H1 (cell line): ENCODE measurements at regions not wholly inside any gene's neighbourhood (a gene's known extent, or its start where the extent isn't known, plus 50 kb on each side); places are given as distances from the start of the nearest gene placed in this dataset.
A peak's percentile ranks its signal among the peaks of the same experiment; 100 is the strongest.

Experiments
- CTCF ChIA-PET: fragments of 300-600 bp; sonication (Branson Sonifier 250); formaldehyde crosslinking; loops from one replicate; lab custom pipeline; 2021; ENCODE audit not compliant: partially characterized antibody; lab: Charles Lee
- POLR2A ChIA-PET: fragments of 300-600 bp; sonication (Branson Sonifier 250); formaldehyde crosslinking; loops from one replicate; lab custom pipeline; 2021; ENCODE audit warnings: inconsistent platforms; ENCODE audit not compliant: partially characterized antibody; lab: Charles Lee
- DNase-seq, 2 experiments: peaks; one replicate each; pipeline versions ENCODE4 v3.0.0 to v3.0.0-alpha.2; 2010 to 2022; ENCODE audit warnings: low spot score in 2 of 2, low read depth in 1 of 2, mixed read lengths in 1 of 2
- FAIRE-seq: peaks from 2 replicates; lab custom pipeline; 2011; peaks lifted over from hg19 to GRCh38; lab: Jason Lieb, UNC
- H2AFZ ChIP-seq: 2 replicates; pipeline ENCODE4 v1.8.1; 2012; ENCODE audit warnings: low read length, inconsistent platforms
- H2AK5ac ChIP-seq: 2 replicates; pipeline ENCODE4 v1.6.1; 2013; ENCODE audit warnings: low read depth, low read length
- H2BK120ac ChIP-seq: replicated peaks from 2 replicates; pipeline ENCODE3; 2013; ENCODE audit warnings: low read depth, low read length, inconsistent platforms
- H2BK12ac ChIP-seq: 2 replicates; pipeline ENCODE4 v1.6.1; 2013; ENCODE audit warnings: low read depth, low read length
- H2BK15ac ChIP-seq: 2 replicates; pipeline ENCODE4 v1.6.1; 2013; ENCODE audit warnings: low read length
- H2BK20ac ChIP-seq: 2 replicates; pipeline ENCODE4 v1.6.1; 2013; ENCODE audit warnings: low read length
- H2BK5ac ChIP-seq: 2 replicates; pipeline ENCODE4 v1.6.1; 2013; ENCODE audit warnings: low read depth, low read length
- H3K14ac ChIP-seq: 2 replicates; pipeline ENCODE4 v1.6.1; 2013; ENCODE audit warnings: inconsistent platforms; ENCODE audit not compliant: insufficient read length
- H3K18ac ChIP-seq: 2 replicates; pipeline ENCODE4 v1.6.1; 2013; ENCODE audit warnings: low read length; ENCODE audit errors: extremely low read depth
- H3K23ac ChIP-seq: 2 replicates; pipeline ENCODE4 v1.6.1; 2013; ENCODE audit warnings: inconsistent platforms; ENCODE audit not compliant: insufficient read length
- H3K23me2 ChIP-seq: 2 replicates; pipeline ENCODE4 v1.6.1; 2013; ENCODE audit warnings: low read depth, low read length
- H3K27ac ChIP-seq: 2 replicates; pipeline ENCODE4 v1.6.1; 2011; ENCODE audit warnings: low read depth, low read length, inconsistent platforms
- H3K27me3 ChIP-seq, 4 experiments: replicated peaks in 1 of 4; 1 replicate in 1 of 4; 2 replicates in 3 of 4; pipeline versions ENCODE4 v1.6.1 to v1.8.1; 2011 to 2013; ENCODE audit warnings: low read length in 3 of 4, mild to moderate bottlenecking in 3 of 4, inconsistent platforms in 2 of 4, mixed read lengths in 2 of 4, moderate library complexity in 1 of 4; ENCODE audit not compliant: control insufficient read depth in 3 of 4, insufficient read depth in 3 of 4; ENCODE audit errors: extremely low read depth in 1 of 4
- H3K36me3 ChIP-seq, 4 experiments: 2 replicates each; pipeline versions ENCODE4 v1.6.1 to v1.8.1; 2011 to 2013; ENCODE audit warnings: mild to moderate bottlenecking in 4 of 4, low read length in 3 of 4, moderate library complexity in 2 of 4, control low read depth in 1 of 4, inconsistent platforms in 1 of 4; ENCODE audit not compliant: insufficient read depth in 4 of 4, control insufficient read depth in 2 of 4
- H3K4ac ChIP-seq: replicated peaks from 2 replicates; pipeline ENCODE3; 2013; ENCODE audit warnings: low read length, low read depth, mixed read lengths, inconsistent platforms; ENCODE audit not compliant: insufficient read length
- H3K4me1 ChIP-seq, 4 experiments: replicated peaks in 1 of 4; 1 replicate in 1 of 4; 2 replicates in 3 of 4; pipeline versions ENCODE4 v1.6.1 to v1.8.1; 2011 to 2013; ENCODE audit warnings: low read length in 3 of 4, inconsistent platforms in 2 of 4, mixed read lengths in 1 of 4; ENCODE audit not compliant: insufficient read depth in 4 of 4, control insufficient read depth in 3 of 4
- H3K4me2 ChIP-seq, 2 experiments: 2 replicates each; pipeline versions ENCODE4 v1.6.1 to v1.8.1; 2011 to 2013; ENCODE audit warnings: low read depth in 2 of 2, low read length in 2 of 2, control low read depth in 1 of 2, inconsistent platforms in 1 of 2, mild to moderate bottlenecking in 1 of 2; ENCODE audit not compliant: insufficient read depth in 1 of 2
- H3K4me3 ChIP-seq, 4 experiments: fragments of 200-600, 300-600 bp in 1 of 4; sonication (generic), shearing (Covaris generic), sonication (Bioruptor Twin) in 1 of 4; 2 replicates each; pipeline versions ENCODE4 v1.5.1 to v1.8.1; 2011 to 2016; ENCODE audit warnings: low read length in 4 of 4, low read depth in 3 of 4, control low read depth in 2 of 4, inconsistent platforms in 2 of 4, mild to moderate bottlenecking in 2 of 4, mixed read lengths in 1 of 4, moderate library complexity in 1 of 4; ENCODE audit not compliant: insufficient read depth in 2 of 4; ENCODE audit errors: extremely low read depth in 1 of 4
- H3K56ac ChIP-seq: replicated peaks from 2 replicates; pipeline ENCODE3; 2013; ENCODE audit warnings: low read depth, mild to moderate bottlenecking, mixed read lengths, low read length, inconsistent platforms; ENCODE audit not compliant: insufficient read length
- H3K79me1 ChIP-seq: 2 replicates; pipeline ENCODE4 v1.6.1; 2013; ENCODE audit warnings: low read depth, low read length, control low read depth
- H3K79me2 ChIP-seq, 2 experiments: 2 replicates each; pipeline versions ENCODE4 v1.6.1 to v1.8.1; 2012 to 2013; ENCODE audit warnings: low read length in 2 of 2, mild to moderate bottlenecking in 2 of 2, inconsistent platforms in 1 of 2; ENCODE audit not compliant: insufficient read depth in 2 of 2, control insufficient read depth in 1 of 2
- H3K9ac ChIP-seq, 4 experiments: replicated peaks in 1 of 4; 1 replicate in 1 of 4; 2 replicates in 3 of 4; pipeline versions ENCODE4 v1.6.1 to v1.8.1; 2011 to 2013; ENCODE audit warnings: low read depth in 3 of 4, low read length in 3 of 4, control low read depth in 2 of 4, mild to moderate bottlenecking in 2 of 4, moderate library complexity in 2 of 4, inconsistent platforms in 1 of 4; ENCODE audit errors: extremely low read depth in 1 of 4
- H3K9me3 ChIP-seq, 2 experiments: 2 replicates each; pipeline versions ENCODE4 v1.6.1 to v1.8.1; 2012 to 2013; ENCODE audit warnings: mild to moderate bottlenecking in 2 of 2, moderate library complexity in 2 of 2, control low read depth in 1 of 2, inconsistent platforms in 1 of 2, low read depth in 1 of 2, low read length in 1 of 2, mixed read lengths in 1 of 2; ENCODE audit not compliant: insufficient read depth in 2 of 2
- H4K20me1 ChIP-seq, 2 experiments: replicated peaks in 1 of 2; 2 replicates each; pipeline versions ENCODE3 to v1.8.1; 2011 to 2013; ENCODE audit warnings: inconsistent platforms in 2 of 2, low read length in 2 of 2, mild to moderate bottlenecking in 1 of 2; ENCODE audit not compliant: insufficient read depth in 2 of 2, control insufficient read depth in 1 of 2
- H4K5ac ChIP-seq: 2 replicates; pipeline ENCODE4 v1.6.1; 2013; ENCODE audit warnings: low read length, low read depth, mixed read lengths, inconsistent platforms; ENCODE audit not compliant: insufficient read length
- H4K8ac ChIP-seq: 2 replicates; pipeline ENCODE4 v1.8.0; 2013; ENCODE audit warnings: mild to moderate bottlenecking, moderate library complexity, low read length, inconsistent platforms; ENCODE audit not compliant: insufficient read depth; ENCODE audit errors: extremely low read depth
- H4K91ac ChIP-seq: replicated peaks from 2 replicates; pipeline ENCODE3; 2013; ENCODE audit warnings: low read length, mixed read lengths, inconsistent platforms; ENCODE audit not compliant: insufficient read length
- EGR1 ChIP-seq: IDR thresholded peaks from 2 replicates; pipeline ENCODE4 v1.6.1; 2011; ENCODE audit warnings: low read depth, low read length, borderline replicate concordance
- GTF2F1 ChIP-seq: IDR thresholded peaks from 2 replicates; pipeline ENCODE4 v1.6.1; 2012; ENCODE audit warnings: low read depth, low read length, improper control_type of control experiment, borderline replicate concordance
- HDAC2 ChIP-seq, 2 experiments: fragments of 300-600 bp in 1 of 2; sonication (generic) in 1 of 2; IDR thresholded peaks; 2 replicates each; pipeline ENCODE4 v1.6.1; 2011 to 2012; ENCODE audit warnings: low read depth in 2 of 2, low read length in 2 of 2, mild to moderate bottlenecking in 2 of 2, moderate library complexity in 2 of 2, borderline replicate concordance in 1 of 2, inconsistent platforms in 1 of 2
- MAX ChIP-seq: IDR thresholded peaks from 2 replicates; pipeline ENCODE4 v1.6.1; 2012; ENCODE audit warnings: inconsistent platforms
- SP1 ChIP-seq: IDR thresholded peaks from 2 replicates; pipeline ENCODE4 v1.6.1; 2011; ENCODE audit warnings: low read depth, low read length
- TAF1 ChIP-seq: IDR thresholded peaks from 2 replicates; pipeline ENCODE4 v1.6.1; 2011; ENCODE audit warnings: mild to moderate bottlenecking, low read depth, low read length
- TCF12 ChIP-seq: IDR thresholded peaks from 2 replicates; pipeline ENCODE4 v1.6.1; 2011; ENCODE audit warnings: low read depth, mild to moderate bottlenecking, low read length
- TEAD4 ChIP-seq: IDR thresholded peaks from 2 replicates; pipeline ENCODE4 v1.6.1; 2012; ENCODE audit warnings: low read depth, low read length, inconsistent platforms, mixed read lengths
- USF2 ChIP-seq: IDR thresholded peaks from 2 replicates; pipeline ENCODE4 v1.6.1; 2011; ENCODE audit warnings: low read length, improper control_type of control experiment
- WGBS, 2 experiments: shearing (Covaris generic) in 1 of 2; methylation state at CpG; one replicate each; pipeline versions ENCODE4 v1.1.6 to v1.1.7; 2013 to 2015; ENCODE audit warnings: low lambda C conversion rate in 2 of 2, mixed read lengths in 2 of 2, inconsistent platforms in 1 of 2, low coverage in 1 of 2, missing lambda C conversion rate in 1 of 2; ENCODE audit not compliant: insufficient replicate concordance in 2 of 2, insufficient coverage in 1 of 2, insufficient read length in 1 of 2; ENCODE audit errors: extremely low coverage in 1 of 2, missing lambda C conversion rate in 1 of 2; 5-methylcytosine and 5-hydroxymethylcytosine counted together

GRCh38 chr2:176554101-176555048, 285.1 kb downstream of the MTX2 start:
- FAIRE-seq: peak; percentile 71
- POLR2A ChIA-PET: no interaction called here
- peak; percentile 95 for TF ChIP-seq EGR1
- TF ChIP-seq TEAD4: no peak
- TF ChIP-seq TAF1: no peak
- TF ChIP-seq TCF12: 0 out of 2 replicates have a peak, but pooled peaks have one; percentile 51
- TF ChIP-seq GTF2F1: no peak
- no peak for TF ChIP-seq SP1
- no peak for TF ChIP-seq MAX
- TF ChIP-seq USF2: no peak
- TF ChIP-seq HDAC2 (IDR thresholded peaks at IDR 0.05; ENCODE audit: borderline replicate concordance in 1 of 2, low read depth in 2 of 2, low read length in 2 of 2): no peak

More at GRCh38 chr2:176554101-176555048, 285.1 kb downstream of the MTX2 start:
- Histone ChIP-seq H3K9ac (no peak overlapping the region; a peak in 3 of 7 replicates), H3K4ac (no peak overlapping the region), H3K4me2 (peak overlapping the region; percentile 57 to 96), H3K23me2 (peaks cover 6% of the 10 kb centered on the region; the same call in 1 of the 2 replicates), H3K36me3 (no peaks in the 10 kb centered on the region), H3K14ac (no peak overlapping the region), H2BK12ac (peak overlapping the region; percentile 31; the same call in 1 of the 2 replicates), H4K8ac (0 out of 2 replicates have a peak overlapping the region, but pooled peaks have one; percentile 22), H3K56ac (peak overlapping the region; percentile 20), H2BK120ac (no peak overlapping the region), H4K91ac (no peak overlapping the region), H3K79me1 (no peaks in the 10 kb centered on the region), H2AFZ (peak overlapping the region; percentile 64; the same call in 1 of the 2 replicates), H3K27ac (no peak overlapping the region), H2AK5ac (no peak overlapping the region), H2BK5ac (no peak overlapping the region), H3K23ac (no peak overlapping the region), H4K5ac (no peak overlapping the region), H3K4me3 (peak overlapping the region in 3 of 4 experiments; percentile 20 to 51 (median 43); a peak in 5 of 8 replicates), H3K18ac (peak overlapping the region; percentile 64), H3K9me3 (no peaks in the 10 kb centered on the region), H3K27me3 (peaks cover 0 to 11% (median 8%) of the 10 kb centered on the region in 4 experiments; a peak in 6 of 7 replicates), H2BK20ac (no peak overlapping the region), H3K4me1 (no peaks in the 10 kb centered on the region; a peak in 2 of 7 replicates), H4K20me1 (no peaks in the 10 kb centered on the region), H3K79me2 (no peaks in the 10 kb centered on the region), H2BK15ac (no peak overlapping the region)
- CTCF ChIA-PET: interaction anchor here (0.7 to 2.9 kb wide), 65 partner anchors 9 to 595 kb away, joined by 3 to 30 read pairs (median 4); partner anchors contain the start of gene LNPK
- peak in 1 of 2 experiments; percentile 55 for DNase-seq
- WGBS, 2 experiments: 36% methylated on average over 17 of the region's 17 CpGs; no CpG with 5 or more reads in 1 of the 2 experiments
